IPS-18a (cell line): ENCODE measurements at regions not wholly inside any gene's neighbourhood (a gene's known extent, or its start where the extent isn't known, plus 50 kb on each side); places are given as distances from the start of the nearest gene placed in this dataset.

Experiments
- H3K27ac ChIP-seq: one replicate; pipeline ENCODE4 v1.5.1; 2013; ENCODE audit warnings: low read length
- H3K27me3 ChIP-seq: one replicate; pipeline ENCODE4 v1.6.1; 2013; ENCODE audit warnings: mild to moderate bottlenecking, low read length; ENCODE audit not compliant: control insufficient read depth, insufficient read depth
- H3K36me3 ChIP-seq: one replicate; pipeline ENCODE4 v1.6.1; 2013; ENCODE audit warnings: low read depth, low read length; ENCODE audit not compliant: control insufficient read depth
- H3K4me1 ChIP-seq: one replicate; pipeline ENCODE4 v1.6.1; 2013; ENCODE audit warnings: low read depth, low read length; ENCODE audit not compliant: control insufficient read depth
- H3K4me3 ChIP-seq: one replicate; pipeline ENCODE4 v1.5.1; 2013; ENCODE audit warnings: low read length
- H3K9ac ChIP-seq: one replicate; pipeline ENCODE4 v1.6.1; 2013; ENCODE audit warnings: mild to moderate bottlenecking, low read length, moderate library complexity
- H3K9me3 ChIP-seq: one replicate; pipeline ENCODE4 v1.6.1; 2013; ENCODE audit warnings: low read depth, low read length; ENCODE audit not compliant: control insufficient read depth

- no peaks in the 10 kb centered on the region for H3K9me3 ChIP-seq
- H3K27ac ChIP-seq = no peak overlapping the region
- H3K4me1 ChIP-seq = peaks cover 4% of the 10 kb centered on the region
- no peaks in the 10 kb centered on the region for H3K36me3 ChIP-seq
- no peak overlapping the region for H3K9ac ChIP-seq
- no peak overlapping the region for H3K4me3 ChIP-seq
- no peaks in the 10 kb centered on the region for H3K27me3 ChIP-seq
These were observed 1736.9 kb upstream of the CELF4 start for GRCh38 chr18:39302481-39302880.

- Histone ChIP-seq H3K36me3 (no peaks in the 10 kb centered on the region), H3K4me3 (no peak overlapping the region)
These were observed 1733.6 kb upstream of the CELF4 start for GRCh38 chr18:39299152-39299551.

GRCh38 chr18:39297225-39297624 lies 1731.6 kb upstream of the CELF4 start:
- no peak overlapping the region for H3K4me3 ChIP-seq
- no peak overlapping the region for H3K27ac ChIP-seq
- H3K27me3 ChIP-seq = no peaks in the 10 kb centered on the region
- no peaks in the 10 kb centered on the region for H3K9me3 ChIP-seq
- peaks cover 4% of the 10 kb centered on the region for H3K4me1 ChIP-seq
- no peaks in the 10 kb centered on the region for H3K36me3 ChIP-seq
- H3K9ac ChIP-seq = no peak overlapping the region

More at GRCh38 chr18:39299152-39299551, 1733.6 kb upstream of the CELF4 start:
- H3K27ac ChIP-seq = no peak overlapping the region
- peaks cover 4% of the 10 kb centered on the region for H3K4me1 ChIP-seq
- no peak overlapping the region for H3K9ac ChIP-seq
- no peaks in the 10 kb centered on the region for H3K27me3 ChIP-seq
- H3K9me3 ChIP-seq = no peaks in the 10 kb centered on the region

- H3K4me1 ChIP-seq = peaks cover 4% of the 10 kb centered on the region
- no peaks in the 10 kb centered on the region for H3K9me3 ChIP-seq
- no peak overlapping the region for H3K27ac ChIP-seq
- H3K4me3 ChIP-seq = no peak overlapping the region
- H3K36me3 ChIP-seq = no peaks in the 10 kb centered on the region
- H3K27me3 ChIP-seq = no peaks in the 10 kb centered on the region
- no peak overlapping the region for H3K9ac ChIP-seq
These were observed 1730.8 kb upstream of the CELF4 start for GRCh38 chr18:39296293-39296888.

- H3K36me3 ChIP-seq = no peaks in the 10 kb centered on the region
- no peaks in the 10 kb centered on the region for H3K4me1 ChIP-seq
- H3K9me3 ChIP-seq = no peaks in the 10 kb centered on the region
- no peak overlapping the region for H3K9ac ChIP-seq
- H3K27me3 ChIP-seq = no peaks in the 10 kb centered on the region
- no peak overlapping the region for H3K27ac ChIP-seq
- no peak overlapping the region for H3K4me3 ChIP-seq
These were observed 1711.2 kb upstream of the CELF4 start for GRCh38 chr18:39276764-39277163.

GRCh38 chr18:39274535-39274934 lies 1708.9 kb upstream of the CELF4 start:
- no peaks in the 10 kb centered on the region for H3K9me3 ChIP-seq
- no peaks in the 10 kb centered on the region for H3K27me3 ChIP-seq
- H3K4me3 ChIP-seq = no peak overlapping the region
- H3K27ac ChIP-seq = no peak overlapping the region
- no peak overlapping the region for H3K9ac ChIP-seq
- H3K36me3 ChIP-seq = no peaks in the 10 kb centered on the region
- H3K4me1 ChIP-seq = no peaks in the 10 kb centered on the region

- Histone ChIP-seq H3K4me1 (no peaks in the 10 kb centered on the region), H3K9me3 (no peaks in the 10 kb centered on the region), H3K36me3 (no peaks in the 10 kb centered on the region), H3K27ac (no peak overlapping the region), H3K9ac (no peak overlapping the region), H3K27me3 (no peaks in the 10 kb centered on the region), H3K4me3 (no peak overlapping the region)
These were observed 1706.6 kb upstream of the CELF4 start for GRCh38 chr18:39272230-39272629.

GRCh38 chr18:39271654-39272053 lies 1706.1 kb upstream of the CELF4 start:
- Histone ChIP-seq H3K9me3 (no peaks in the 10 kb centered on the region), H3K4me3 (no peak overlapping the region), H3K27me3 (no peaks in the 10 kb centered on the region), H3K27ac (no peak overlapping the region), H3K36me3 (no peaks in the 10 kb centered on the region), H3K4me1 (no peaks in the 10 kb centered on the region), H3K9ac (no peak overlapping the region)

- Histone ChIP-seq H3K9ac (no peak overlapping the region), H3K27me3 (no peaks in the 10 kb centered on the region), H3K4me3 (no peak overlapping the region), H3K9me3 (no peaks in the 10 kb centered on the region), H3K27ac (no peak overlapping the region), H3K36me3 (no peaks in the 10 kb centered on the region), H3K4me1 (no peaks in the 10 kb centered on the region)
These were observed 1695.0 kb upstream of the CELF4 start for GRCh38 chr18:39260565-39260964.

- H3K27ac ChIP-seq = no peak overlapping the region
- H3K27me3 ChIP-seq = no peaks in the 10 kb centered on the region
- no peaks in the 10 kb centered on the region for H3K4me1 ChIP-seq
- H3K9me3 ChIP-seq = no peaks in the 10 kb centered on the region
- no peak overlapping the region for H3K4me3 ChIP-seq
- H3K9ac ChIP-seq = no peak overlapping the region
- H3K36me3 ChIP-seq = no peaks in the 10 kb centered on the region
These were observed 1694.1 kb upstream of the CELF4 start for GRCh38 chr18:39259736-39260135.

GRCh38 chr18:39244242-39244641 lies 1678.6 kb upstream of the CELF4 start:
- H3K4me3 ChIP-seq = no peak overlapping the region
- H3K36me3 ChIP-seq = no peaks in the 10 kb centered on the region
- H3K27me3 ChIP-seq = no peaks in the 10 kb centered on the region
- H3K9ac ChIP-seq = no peak overlapping the region
- no peak overlapping the region for H3K27ac ChIP-seq
- no peaks in the 10 kb centered on the region for H3K9me3 ChIP-seq
- peaks cover 4% of the 10 kb centered on the region for H3K4me1 ChIP-seq

GRCh38 chr18:39241534-39241933 lies 1675.9 kb upstream of the CELF4 start:
- H3K36me3 ChIP-seq = no peaks in the 10 kb centered on the region
- no peak overlapping the region for H3K4me3 ChIP-seq
- no peaks in the 10 kb centered on the region for H3K27me3 ChIP-seq
- H3K9ac ChIP-seq = no peak overlapping the region
- H3K9me3 ChIP-seq = no peaks in the 10 kb centered on the region
- H3K4me1 ChIP-seq = no peaks in the 10 kb centered on the region
- no peak overlapping the region for H3K27ac ChIP-seq
